ENCODE measurements at regions not wholly inside any gene's neighbourhood (a gene's known extent, or its start where the extent isn't known, plus 50 kb on each side); places are given as distances from the start of the nearest gene placed in this dataset.
"Not testable (repeated sequence)": the region's sequence is repeated elsewhere in the genome, so short reads cannot be mapped to it uniquely, and the experiment has no call there.

DNA sequence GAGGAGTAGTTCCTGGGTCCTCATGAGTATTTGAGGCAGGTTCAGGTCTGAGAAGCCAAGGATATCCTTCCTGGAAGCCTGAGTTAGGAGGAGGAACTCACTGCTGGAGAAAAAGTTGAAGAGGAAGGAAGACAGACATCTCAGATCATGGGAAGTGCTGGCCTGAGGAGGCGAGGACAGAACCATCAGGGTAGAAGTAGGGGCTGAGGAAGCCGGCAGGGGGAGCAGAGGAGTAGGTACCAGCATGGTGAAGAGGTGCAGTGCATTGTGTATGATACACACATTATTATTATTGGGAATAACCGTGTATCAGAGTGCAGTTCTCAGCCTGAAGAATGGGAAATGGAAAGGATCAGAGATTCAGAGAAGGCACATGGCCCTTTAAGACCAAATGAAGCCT lies 103.2 kb upstream of the PRB2 start:
- H2BK15ac ChIP-seq (ENCODE audit: low read depth, low read length); H3K4ac ChIP-seq (ENCODE audit: low read depth, low read length); H2BK5ac ChIP-seq (ENCODE audit: low read depth, low read length, poor library complexity, severe bottlenecking); intact Hi-C loops (cut with micrococcal nuclease); dilution Hi-C loops (cut with HindIII; ENCODE audit: low sequenced_read_pairs, unreplicated experiment); H2BK20ac ChIP-seq (ENCODE audit: low read depth, low read length); H3K4me3 ChIP-seq (ENCODE audit: insufficient read depth, low read depth, low read length); DNase-seq; H2AK5ac ChIP-seq (ENCODE audit: low read depth, low read length); H3K23ac ChIP-seq (ENCODE audit: low read depth, low read length); H3K9me3 ChIP-seq (ENCODE audit: control insufficient read depth, insufficient read depth, low read length); POLR2A ChIA-PET (ENCODE audit: unreplicated experiment); H3K79me1 ChIP-seq (ENCODE audit: low read depth in 1 of 2, low read length in 2 of 2); H3K27ac ChIP-seq (ENCODE audit: insufficient read depth, low read length); H3K4me2 ChIP-seq (ENCODE audit: low read depth, low read length); H4K20me1 ChIP-seq (ENCODE audit: insufficient read depth, low read length); H2AFZ ChIP-seq (replicated peaks; ENCODE audit: low read length, poor library complexity); CTCF ChIA-PET; H3K36me3 ChIP-seq (ENCODE audit: control insufficient read depth, insufficient read depth, low read length); H3K4me1 ChIP-seq (ENCODE audit: control insufficient read depth, insufficient read depth, low read length); H3K18ac ChIP-seq (ENCODE audit: low read depth, low read length); H3K27me3 ChIP-seq (ENCODE audit: control insufficient read depth, insufficient read depth, low read length); H3K56ac ChIP-seq (ENCODE audit: extremely low read depth, insufficient read depth, low read length); H3K9me1 ChIP-seq (ENCODE audit: insufficient read depth, low read length); H4K8ac ChIP-seq (ENCODE audit: low read depth in 2 of 2, low read length in 2 of 2); H4K91ac ChIP-seq (ENCODE audit: insufficient read depth, low read depth, low read length); H3K9ac ChIP-seq (ENCODE audit: low read depth, low read length); in situ Hi-C loops (cut with MboI; ENCODE audit: low sequenced_read_pairs); H3K14ac ChIP-seq (replicated peaks; ENCODE audit: low read depth, low read length); BruUV-seq (replicated peaks); H2BK120ac ChIP-seq (ENCODE audit: low read depth, low read length); H4K5ac ChIP-seq (ENCODE audit: low read depth, low read length); H2AK9ac ChIP-seq (replicated peaks; ENCODE audit: low read depth, low read length, poor library complexity); ATAC-seq (ENCODE audit: low read depth): not testable (repeated sequence)
- TF ChIP-seq SMC3 (IDR thresholded peaks at IDR 0.05; ENCODE audit: low read depth, low read length) = 0 out of 2 replicates have a peak, but pooled peaks have one; percentile 9
- TF ChIP-seq, protein P1, sequence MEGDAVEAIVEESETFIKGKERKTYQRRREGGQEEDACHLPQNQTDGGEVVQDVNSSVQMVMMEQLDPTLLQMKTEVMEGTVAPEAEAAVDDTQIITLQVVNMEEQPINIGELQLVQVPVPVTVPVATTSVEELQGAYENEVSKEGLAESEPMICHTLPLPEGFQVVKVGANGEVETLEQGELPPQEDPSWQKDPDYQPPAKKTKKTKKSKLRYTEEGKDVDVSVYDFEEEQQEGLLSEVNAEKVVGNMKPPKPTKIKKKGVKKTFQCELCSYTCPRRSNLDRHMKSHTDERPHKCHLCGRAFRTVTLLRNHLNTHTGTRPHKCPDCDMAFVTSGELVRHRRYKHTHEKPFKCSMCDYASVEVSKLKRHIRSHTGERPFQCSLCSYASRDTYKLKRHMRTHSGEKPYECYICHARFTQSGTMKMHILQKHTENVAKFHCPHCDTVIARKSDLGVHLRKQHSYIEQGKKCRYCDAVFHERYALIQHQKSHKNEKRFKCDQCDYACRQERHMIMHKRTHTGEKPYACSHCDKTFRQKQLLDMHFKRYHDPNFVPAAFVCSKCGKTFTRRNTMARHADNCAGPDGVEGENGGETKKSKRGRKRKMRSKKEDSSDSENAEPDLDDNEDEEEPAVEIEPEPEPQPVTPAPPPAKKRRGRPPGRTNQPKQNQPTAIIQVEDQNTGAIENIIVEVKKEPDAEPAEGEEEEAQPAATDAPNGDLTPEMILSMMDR (conservative IDR thresholded peaks at IDR 0.05; ENCODE audit: low read depth, low read length) = 0 out of 2 replicates have a peak, but pooled peaks have one; percentile 14
- WGBS, 2 experiments (ENCODE audit: extremely low coverage in 2 of 2, insufficient read length in 1 of 2) = no CpG with 5 or more reads among the region's 3 CpGs
